ENCODE measurements at regions not wholly inside any gene's neighbourhood (a gene's known extent, or its start where the extent isn't known, plus 50 kb on each side); places are given as distances from the start of the nearest gene placed in this dataset.
"Not testable (repeated sequence)": the region's sequence is repeated elsewhere in the genome, so short reads cannot be mapped to it uniquely, and the experiment has no call there.

DNA sequence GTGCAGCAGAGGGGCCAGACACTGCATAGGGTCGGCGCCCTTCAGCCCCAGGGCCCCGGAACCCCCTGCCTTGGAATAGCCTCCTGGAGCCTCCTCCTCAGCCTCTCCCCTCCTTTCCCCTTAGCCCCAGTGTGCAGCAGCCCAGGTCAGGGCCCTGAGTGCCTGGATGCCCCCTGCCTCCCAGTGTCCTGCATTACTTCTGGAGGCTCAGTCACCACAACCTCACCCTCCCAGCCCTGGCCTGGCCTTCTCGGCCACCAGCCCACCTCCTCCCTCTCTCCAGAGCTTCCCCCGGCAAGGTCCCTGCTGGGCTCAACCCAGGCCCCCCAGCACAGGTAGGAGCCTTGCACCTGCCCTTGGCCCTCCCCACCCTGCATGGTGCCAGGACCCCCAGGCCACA lies 100.3 kb downstream of the TMEM121 start:
- TF ChIP-seq CTCF (IDR thresholded peaks at IDR 0.05); EZH2 (IDR thresholded peaks at IDR 0.05; ENCODE audit: borderline replicate concordance, insufficient read depth, low read depth, low read length, poor library complexity, severe bottlenecking): not testable (repeated sequence)
